ENCODE measurements at regions not wholly inside any gene's neighbourhood (a gene's known extent, or its start where the extent isn't known, plus 50 kb on each side); places are given as distances from the start of the nearest gene placed in this dataset.
"Not testable (repeated sequence)": the region's sequence is repeated elsewhere in the genome, so short reads cannot be mapped to it uniquely, and the experiment has no call there.

DNA sequence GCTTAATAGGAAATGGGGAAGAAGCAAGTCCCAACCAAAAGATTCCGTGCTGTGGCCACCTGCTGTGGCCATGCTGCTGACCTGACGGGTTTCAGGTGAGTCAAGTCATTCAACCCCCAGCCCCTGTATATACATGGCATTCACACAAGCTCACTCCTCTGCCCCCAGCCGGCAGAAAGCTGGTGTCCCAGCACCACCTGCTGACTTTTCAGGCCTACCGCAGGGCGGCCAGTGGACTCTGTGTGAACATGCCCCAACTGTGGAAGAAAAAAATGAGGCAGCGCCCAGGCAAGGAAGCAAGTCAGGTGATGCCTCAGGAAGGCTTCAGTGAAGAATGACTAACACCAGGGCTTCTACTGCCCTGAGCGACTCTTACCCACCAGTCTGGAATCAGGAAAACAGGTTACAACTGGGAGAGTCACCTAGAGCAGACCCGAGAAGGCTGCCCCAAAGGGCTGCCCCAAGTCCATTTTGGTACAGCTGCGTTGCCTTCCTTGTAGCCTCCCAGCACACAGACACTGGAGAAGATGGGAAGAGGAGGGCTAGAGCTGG lies 536.5 kb downstream of the TP53TG3F start:
- not testable (repeated sequence) for DNase-seq

- DNase-seq, result not testable (repeated sequence)
Observed at GRCh38 chr16:34001184-34001583, 541.8 kb downstream of the TP53TG3F start.

- DNase-seq, result not testable (repeated sequence)
Observed at GRCh38 chr16:34001961-34002360, 542.5 kb downstream of the TP53TG3F start.

DNA sequence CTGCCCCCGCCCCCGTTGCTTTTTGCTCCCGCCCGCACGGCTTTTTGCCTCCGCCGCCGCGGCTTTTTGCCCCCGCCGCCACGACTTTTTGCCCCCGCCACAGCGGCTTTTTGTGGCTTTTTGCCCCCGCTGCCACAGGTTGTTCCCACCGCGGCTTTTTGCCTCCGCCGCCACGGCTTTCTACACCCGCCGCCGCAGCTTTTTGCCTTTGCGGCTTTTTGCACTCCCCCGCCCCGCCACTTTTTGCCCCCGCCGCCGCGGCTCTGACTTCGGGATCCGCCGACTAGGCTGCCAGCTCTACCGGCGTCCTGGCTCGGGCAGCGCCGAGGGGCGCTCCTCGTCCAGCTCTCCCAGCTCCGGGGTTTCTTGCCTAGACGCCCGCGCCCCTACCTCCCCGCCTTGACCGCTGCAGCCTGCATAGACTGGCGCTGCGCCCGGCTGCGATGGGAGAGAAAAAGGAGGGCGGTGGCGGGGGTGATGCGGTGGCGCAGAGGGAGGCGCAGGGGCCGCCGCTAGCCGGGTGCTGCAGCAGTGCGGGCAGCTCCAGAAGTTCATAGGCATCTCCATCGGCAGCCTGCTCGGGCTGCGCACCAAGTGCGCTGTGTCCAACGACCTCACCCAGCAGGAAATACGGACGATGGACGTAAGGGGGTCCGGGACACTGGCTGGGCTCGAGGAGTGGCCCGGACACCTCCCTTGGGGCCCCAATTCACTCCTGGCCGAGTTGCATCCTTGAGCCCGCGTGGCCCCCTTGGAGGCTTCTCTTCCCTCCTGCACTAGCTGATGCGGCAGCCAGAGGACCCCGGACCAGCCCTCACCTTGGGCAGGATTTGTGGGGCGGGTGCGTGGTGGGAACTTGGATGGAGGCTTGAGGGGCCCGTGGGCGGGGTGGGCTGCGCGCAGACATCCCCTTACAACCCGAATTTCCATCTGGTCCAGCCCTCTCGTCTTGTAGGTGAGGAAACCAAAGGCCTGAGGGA lies 555.7 kb downstream of the TP53TG3F start:
- DNase-seq, result not testable (repeated sequence)

- DNase-seq, result not testable (repeated sequence)
Observed at GRCh38 chr16:34018277-34018676, 558.9 kb downstream of the TP53TG3F start.

DNA sequence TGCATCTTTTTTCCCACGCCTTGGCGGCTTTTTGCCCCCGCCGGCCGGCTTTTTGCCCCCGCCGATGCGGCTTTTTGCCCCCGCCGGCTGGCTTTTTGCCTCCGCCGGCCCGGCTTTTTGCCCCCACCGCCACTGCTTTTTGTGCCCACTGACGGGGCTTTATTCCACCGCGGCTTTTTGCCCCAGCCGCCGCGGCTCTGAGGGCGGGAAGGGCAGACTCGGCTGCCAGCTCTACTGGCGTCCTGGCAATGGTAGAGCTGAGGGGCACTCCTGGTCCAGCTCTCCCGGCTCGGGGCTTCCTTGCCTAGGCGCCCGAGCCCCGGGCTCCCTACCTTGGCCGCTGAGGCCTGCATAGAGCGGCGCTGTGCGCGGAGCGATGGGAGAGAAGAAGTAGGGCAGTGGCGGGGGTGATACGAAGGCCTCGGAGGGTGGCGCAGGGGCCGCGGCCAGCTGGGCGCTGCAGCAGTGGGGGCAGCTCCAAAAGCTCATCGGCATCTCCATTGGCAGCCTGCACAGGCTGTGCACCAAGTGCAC lies 591.4 kb downstream of the TP53TG3F start:
- DNase-seq, result no peak

- no peak for DNase-seq
Observed at GRCh38 chr16:34054137-34054536, 594.7 kb downstream of the TP53TG3F start.

DNA sequence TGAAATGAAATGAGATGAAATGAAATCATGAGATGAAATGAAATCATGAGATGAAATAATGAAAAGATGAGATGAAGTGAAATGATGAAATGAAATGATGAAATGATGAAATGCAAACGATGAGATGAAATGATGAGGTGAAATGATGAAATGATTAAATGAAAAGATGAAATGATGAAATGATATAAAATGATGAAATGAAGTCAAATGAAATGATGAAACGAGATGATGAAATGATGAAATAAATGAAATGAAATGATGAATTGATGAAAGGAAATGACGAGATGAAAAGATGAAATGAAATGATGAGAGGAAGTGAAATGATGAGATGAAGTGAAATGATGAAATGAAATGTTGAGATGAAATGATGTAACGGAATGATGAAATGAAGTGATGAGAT lies 595.6 kb downstream of the TP53TG3F start:
- no peak for DNase-seq

GRCh38 chr16:34062620-34063253 lies 603.3 kb downstream of the TP53TG3F start:
- not testable (repeated sequence) for DNase-seq

DNA sequence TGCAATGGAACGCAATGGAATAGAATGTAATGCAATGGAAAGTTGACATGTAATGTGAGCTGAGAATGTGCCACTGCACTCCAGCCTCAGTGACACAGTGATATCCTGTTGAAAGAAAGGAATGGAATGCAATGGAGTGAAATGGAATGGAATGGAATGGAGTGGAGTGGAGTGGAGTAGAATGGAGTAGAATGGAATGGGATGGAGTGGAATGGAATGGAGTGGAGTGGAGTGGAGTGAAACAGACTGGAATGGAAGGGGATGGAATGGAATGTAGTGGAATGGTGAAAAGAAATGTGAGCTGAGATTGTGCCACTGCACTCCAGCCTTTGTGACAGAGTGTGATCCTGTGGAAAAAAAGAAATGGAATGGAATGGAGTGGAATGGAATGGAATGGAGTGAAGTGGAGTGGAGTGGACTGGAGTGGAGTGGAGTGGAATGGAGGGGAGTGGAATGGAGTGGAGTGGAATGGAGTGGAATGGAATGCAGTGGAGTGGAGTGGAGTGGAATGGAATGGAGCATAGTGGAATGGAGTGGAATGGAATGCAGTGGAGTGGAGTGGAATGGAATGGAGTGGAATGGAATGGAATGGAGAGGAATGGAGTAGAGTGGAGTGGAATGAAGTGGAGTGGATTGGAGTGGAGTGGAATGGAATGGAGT lies 604.2 kb downstream of the TP53TG3F start:
- not testable (repeated sequence) for DNase-seq

GRCh38 chr16:34064602-34065001 lies 605.2 kb downstream of the TP53TG3F start:
- not testable (repeated sequence) for DNase-seq

DNA sequence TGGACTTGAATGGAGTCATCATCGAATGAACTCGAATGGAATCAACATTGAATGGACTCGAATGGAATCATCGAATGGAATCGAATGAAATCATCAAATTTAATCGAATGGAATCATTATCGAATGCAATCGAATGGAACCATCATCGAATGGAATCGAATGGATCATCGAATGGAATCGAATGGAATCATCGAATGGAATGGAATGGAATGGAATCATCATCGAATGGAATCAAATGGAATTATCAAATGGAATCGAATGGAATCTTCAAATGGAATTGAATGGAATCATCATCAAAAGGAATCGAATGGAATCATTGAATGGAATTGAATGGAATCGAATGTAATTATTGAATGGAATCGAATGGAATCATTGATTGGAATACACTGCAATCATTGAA lies 610.3 kb downstream of the TP53TG3F start:
- not testable (repeated sequence) for DNase-seq

DNA sequence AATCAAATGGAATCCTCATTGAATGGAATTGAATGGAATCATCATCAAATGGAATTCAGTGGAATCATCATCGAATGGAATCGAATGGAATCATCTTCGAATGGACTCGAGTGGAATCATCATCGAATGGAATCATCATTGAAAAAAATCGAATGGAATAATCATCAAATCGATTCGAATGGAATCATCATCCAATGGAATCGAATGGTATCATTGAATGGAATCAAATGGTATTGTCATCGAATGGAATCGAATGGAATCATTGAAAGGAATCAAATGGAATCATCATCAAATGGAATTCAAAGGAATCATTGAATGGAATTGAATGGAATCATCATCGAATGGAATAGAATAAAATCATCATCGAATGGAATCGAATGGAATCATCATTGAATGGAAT lies 619.3 kb downstream of the TP53TG3F start:
- DNase-seq, result no peak

DNA sequence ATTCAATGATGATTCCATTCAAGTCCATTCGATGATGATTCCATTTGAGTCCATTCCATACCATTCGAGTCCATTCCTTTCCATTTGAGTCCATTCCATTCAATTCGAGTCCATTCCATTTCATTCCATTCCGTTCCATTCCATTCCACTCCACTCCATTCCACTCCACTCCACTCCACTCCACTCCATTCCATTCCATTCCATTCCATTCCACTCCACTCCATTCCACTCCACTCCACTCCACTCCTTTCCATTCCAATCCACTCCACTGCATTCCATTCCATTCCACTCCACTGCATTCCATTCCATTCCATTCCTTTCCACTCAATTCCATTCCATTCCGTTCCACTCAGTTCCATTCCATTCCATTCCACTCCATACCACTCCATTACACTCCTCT lies 625.6 kb downstream of the TP53TG3F start:
- not testable (repeated sequence) for DNase-seq

DNA sequence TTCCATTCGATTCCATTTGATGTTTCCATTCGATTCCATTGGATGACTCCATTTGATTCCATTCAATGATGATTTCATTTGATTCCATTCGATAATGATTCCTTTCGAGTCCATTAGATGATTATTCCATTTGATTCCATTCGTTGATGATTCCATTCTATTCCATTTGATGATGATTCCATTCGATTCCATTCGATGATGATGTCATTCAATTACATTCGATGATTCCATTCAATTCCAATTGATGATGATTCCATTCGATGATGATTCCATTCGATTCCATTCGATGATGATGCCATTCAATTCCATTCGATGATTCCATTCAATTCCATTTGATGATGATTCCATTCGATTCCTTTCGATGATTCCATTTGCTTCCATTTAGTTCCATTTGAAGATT lies 635.6 kb downstream of the TP53TG3F start:
- not testable (repeated sequence) for DNase-seq

DNA sequence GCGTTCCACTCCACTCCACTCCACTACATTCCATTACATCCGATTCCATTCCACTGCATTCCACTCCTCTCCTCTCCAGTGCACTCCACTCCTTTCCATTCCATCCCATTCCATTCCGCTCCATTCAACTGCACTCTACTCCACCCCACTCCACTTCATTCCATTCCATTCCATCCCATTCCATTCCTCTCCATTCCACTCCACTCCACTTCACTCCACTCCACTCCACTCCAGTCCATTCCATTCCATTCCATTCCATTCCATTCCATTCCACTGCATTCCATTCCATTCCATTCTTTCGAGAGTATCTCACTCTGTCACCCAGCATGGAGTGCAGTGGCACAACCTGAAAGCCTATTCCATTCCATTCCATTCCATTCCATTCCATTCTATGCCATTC lies 637.5 kb downstream of the TP53TG3F start:
- not testable (repeated sequence) for DNase-seq

GRCh38 chr16:34097326-34097725 lies 637.9 kb downstream of the TP53TG3F start:
- not testable (repeated sequence) for DNase-seq

DNA sequence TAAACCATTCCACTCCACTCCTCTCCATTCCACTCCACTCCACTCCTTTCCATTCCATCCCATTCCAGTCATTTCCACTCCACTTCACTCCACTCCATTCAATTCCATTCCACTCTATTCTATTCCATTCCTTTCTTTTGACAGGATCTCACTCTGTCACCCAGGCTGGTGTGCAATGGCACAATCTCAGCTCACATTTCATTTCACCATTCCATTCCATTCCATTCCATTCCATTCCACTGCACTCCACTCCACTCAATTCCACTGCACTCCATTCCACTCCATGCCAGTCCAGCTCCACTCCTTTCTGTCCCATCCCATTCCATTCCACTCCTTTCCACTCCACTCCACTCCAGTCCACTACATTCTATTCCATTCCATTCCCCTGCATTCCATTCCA lies 638.6 kb downstream of the TP53TG3F start:
- not testable (repeated sequence) for DNase-seq

GRCh38 chr16:34099028-34099427 lies 639.6 kb downstream of the TP53TG3F start:
- DNase-seq, result not testable (repeated sequence)
